ENCODE measurements at regions not wholly inside any gene's neighbourhood (a gene's known extent, or its start where the extent isn't known, plus 50 kb on each side); places are given as distances from the start of the nearest gene placed in this dataset.

DNA sequence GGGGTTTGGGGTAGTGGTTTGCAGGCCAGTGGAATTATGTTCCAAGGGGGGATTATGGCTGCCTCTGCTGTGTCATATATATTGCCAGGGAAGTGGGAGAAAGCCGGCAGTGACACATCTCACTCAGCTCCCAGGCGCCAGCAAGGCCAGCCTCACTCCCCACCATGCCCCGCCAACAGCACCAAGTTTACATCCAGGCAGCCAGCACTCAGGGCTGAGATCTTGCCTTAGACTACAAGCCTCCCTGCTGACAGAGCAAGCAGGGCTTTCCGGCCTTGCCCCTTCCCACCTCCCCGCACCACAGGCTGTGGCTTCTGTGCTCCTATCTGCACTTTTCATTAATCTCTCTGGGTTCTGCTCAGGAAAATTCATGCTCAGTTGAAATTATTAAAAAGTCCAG, 385.1 kb downstream of the MZT1 start:
- DNase-seq (ENCODE audit: low read depth): no peak

DNA sequence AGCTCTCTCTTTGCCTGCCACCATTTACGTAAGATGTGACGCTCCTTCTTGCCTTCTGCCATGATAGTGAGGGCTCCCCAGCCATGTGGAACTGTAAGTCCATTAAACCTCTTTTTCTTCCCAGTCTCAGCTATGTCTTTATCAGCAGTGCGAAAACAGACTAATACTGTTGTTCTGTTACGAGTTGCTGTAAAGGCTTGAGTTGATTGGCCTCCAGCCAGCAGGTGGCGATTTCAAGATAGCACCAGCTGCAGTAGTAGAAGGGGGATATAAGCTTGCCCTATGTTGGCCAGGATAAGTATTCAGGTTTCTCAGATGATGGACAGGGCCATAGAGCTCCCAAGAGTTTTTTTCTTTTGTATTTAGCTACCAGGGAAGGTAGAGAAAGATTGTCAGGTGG, 385.5 kb downstream of the MZT1 start:
- no peak for DNase-seq (ENCODE audit: low read depth)

DNA sequence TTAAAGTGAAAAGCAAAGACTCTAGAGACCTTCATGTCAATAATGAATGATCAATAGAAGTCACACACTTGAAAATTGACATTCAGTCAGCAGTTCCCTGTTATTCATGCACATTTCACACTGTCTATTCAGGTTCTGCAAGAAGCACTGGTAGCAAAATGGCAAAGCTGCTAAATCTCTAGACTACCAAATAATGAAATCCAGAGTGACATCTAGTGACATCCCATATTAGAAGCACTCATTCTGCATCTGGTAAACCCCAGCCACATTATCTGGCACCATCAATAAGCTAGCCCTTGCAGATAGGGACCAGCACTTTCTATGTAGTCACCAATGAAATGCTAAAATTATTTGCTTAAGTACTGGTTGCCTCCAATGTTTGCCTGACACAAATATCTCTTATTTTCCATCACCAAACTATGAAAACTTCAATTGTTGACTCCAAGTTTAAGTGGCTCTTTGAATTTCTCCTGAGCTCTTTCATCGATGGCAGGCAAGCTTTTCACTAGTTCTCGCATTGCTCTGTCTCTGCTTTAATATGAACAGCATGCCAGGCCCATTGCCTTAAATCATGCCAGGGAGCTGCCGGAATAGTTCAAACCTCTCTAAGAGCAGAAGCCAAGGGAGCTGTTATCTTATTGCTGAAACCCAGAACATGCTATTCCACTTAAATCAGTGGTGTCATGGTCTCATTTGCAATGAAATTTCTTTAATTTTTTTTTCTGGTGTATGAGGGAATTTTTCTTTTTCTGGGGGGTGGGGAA, 409.9 kb downstream of the MZT1 start:
- DNase-seq (ENCODE audit: low read depth): no peak

DNA sequence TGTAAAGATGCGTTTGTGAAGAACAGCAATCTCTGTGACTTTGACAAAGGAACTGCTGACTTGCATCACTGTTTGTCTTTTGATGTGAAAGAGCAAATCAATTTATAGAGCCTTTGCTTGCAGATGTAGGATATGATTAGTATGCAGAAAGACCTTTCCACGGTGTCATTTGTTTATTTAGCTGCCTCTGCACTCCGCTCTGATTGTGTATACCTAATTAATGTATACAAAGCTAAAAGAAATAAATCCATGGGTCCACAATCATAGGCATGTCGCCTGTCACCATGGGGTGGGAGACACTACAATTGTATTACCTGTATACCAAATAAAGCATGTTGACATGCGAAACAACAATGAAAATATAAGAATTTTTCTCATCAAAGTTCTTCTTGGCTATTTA, 410.7 kb downstream of the MZT1 start:
- no peak for DNase-seq (ENCODE audit: low read depth)

DNA sequence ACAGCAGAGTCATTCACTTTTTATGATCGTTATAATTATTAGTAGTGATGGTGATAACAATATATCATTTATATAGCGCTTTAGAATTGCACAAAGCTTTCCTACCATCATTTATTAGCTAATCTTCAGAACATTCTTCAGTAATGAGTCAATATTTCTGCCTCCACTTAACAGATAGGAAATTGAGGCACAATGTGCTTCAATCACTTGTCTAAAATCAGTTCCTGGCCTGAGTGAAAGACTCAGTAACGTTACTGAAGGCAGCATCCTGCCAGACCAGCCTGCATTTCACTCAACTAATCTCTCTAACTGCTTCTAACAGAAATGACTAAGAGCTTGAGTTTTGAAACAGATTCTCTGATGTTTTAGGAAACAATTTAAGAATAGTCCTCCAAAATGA, 412.1 kb downstream of the MZT1 start:
- DNase-seq (ENCODE audit: low read depth): no peak

DNA sequence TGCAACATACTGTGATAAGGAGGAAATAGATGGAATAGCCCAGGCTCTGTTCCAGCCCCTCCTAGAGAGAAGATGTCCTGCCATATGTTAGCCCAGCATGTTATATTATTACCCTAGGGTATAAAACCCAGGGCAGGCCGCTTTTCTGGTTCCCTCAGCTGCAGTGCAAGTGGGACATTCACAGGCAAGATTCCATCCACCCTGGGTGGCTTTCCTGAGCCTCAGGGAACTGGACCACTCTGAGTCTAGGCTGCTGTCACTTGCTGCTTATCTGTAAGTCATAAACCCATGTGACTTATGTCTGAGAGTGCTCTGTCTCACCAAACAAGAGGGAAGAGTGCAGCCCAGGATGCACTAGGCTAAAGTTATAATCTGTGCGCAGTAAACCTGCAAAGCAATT, 413.2 kb downstream of the MZT1 start:
- DNase-seq (ENCODE audit: low read depth): no peak

- DNase-seq (ENCODE audit: low read depth): no peak
Observed at GRCh38 chr13:72313546-72313945, 413.9 kb downstream of the MZT1 start.

GRCh38 chr13:72303941-72304746, 423.3 kb downstream of the MZT1 start:
- DNase-seq (ENCODE audit: low read depth): peak; percentile 70

- no peak for DNase-seq (ENCODE audit: low read depth)
Observed at GRCh38 chr13:72296246-72296645, 429.2 kb upstream of the DACH1 start.

GRCh38 chr13:72295153-72295552, 428.1 kb upstream of the DACH1 start:
- DNase-seq (ENCODE audit: low read depth): peak; percentile 25

DNA sequence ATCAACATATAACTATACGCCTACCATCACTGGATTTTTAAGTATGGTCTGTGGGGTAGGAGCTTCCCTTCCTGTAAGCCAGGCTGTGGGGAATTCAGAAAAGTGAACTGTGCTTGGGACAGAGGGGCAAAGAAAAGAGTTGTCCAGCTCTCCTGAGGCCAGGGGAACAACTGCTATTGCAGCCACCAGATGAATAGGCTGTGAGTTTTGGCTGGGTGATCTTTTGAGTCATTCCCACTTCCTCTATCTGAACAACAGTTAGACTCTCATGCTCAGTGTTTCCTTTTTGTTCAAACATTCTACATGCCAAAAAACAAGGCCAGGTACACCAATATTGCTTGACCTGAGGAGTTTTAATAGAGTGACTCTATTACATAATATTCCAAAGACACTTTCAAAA, 426.2 kb upstream of the DACH1 start:
- no peak for DNase-seq (ENCODE audit: low read depth)

GRCh38 chr13:72290962-72291681, 424.1 kb upstream of the DACH1 start:
- DNase-seq (ENCODE audit: low read depth): peak; percentile 57

GRCh38 chr13:72286421-72286820, 419.4 kb upstream of the DACH1 start:
- no peak for DNase-seq (ENCODE audit: low read depth)

- no peak for DNase-seq (ENCODE audit: low read depth)
Observed at GRCh38 chr13:72284791-72285190, 417.8 kb upstream of the DACH1 start.

DNA sequence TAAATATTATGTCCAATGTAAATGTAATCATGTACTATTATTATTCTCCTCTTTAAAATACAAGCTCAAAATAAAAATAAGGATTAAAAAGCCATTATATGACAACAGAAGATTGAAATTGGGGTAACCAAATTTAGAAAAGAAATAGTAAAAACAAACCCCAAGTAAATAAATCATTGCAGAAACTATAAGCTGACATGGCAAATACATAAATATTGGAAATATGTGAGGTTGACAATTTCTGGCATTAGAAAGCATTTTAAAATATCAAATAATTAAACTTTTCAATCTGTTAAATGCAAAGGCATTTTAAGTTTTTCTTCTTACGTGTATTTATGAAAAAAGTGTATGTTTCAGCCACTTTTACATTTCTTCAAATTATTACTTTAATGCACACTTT, 394.7 kb upstream of the DACH1 start:
- DNase-seq (ENCODE audit: low read depth): no peak

- no peak for DNase-seq (ENCODE audit: low read depth)
Observed at GRCh38 chr13:72259528-72259927, 392.5 kb upstream of the DACH1 start.

DNA sequence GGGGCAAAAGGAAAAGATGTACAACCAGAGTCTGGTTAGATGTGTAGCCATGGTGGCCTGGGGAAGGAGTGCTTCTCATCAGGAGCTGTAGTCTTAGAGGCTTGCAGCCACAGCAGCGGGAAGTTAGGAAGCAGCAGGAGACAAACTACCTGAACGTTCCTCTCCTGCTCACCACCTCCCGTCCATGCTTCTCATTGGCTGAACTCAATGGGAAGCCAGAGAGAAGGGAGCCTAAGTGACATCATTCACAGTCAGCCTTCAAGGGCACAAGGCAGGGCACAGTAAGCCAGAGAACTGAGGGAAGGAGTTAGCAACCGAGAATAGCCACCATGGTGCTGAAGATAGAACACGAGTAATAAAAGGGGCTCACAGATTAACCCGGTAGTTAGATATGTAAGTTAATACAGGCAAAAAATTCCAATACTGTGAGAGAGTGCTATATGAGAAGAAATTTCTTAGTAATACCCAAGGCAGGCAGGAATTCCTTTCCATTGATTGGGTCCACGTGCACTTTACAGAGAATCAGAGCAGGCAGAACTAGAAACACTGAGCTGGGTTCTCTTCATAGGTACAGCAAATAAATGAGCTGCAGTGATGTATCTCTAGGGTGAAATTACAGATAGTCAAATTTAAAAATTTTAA, 391.5 kb upstream of the DACH1 start:
- DNase-seq (ENCODE audit: low read depth): no peak

- peak; percentile 21 for DNase-seq (ENCODE audit: low read depth)
Observed at GRCh38 chr13:72255908-72256307, 388.9 kb upstream of the DACH1 start.

GRCh38 chr13:72253754-72254153, 386.8 kb upstream of the DACH1 start:
- DNase-seq (ENCODE audit: low read depth): no peak

DNA sequence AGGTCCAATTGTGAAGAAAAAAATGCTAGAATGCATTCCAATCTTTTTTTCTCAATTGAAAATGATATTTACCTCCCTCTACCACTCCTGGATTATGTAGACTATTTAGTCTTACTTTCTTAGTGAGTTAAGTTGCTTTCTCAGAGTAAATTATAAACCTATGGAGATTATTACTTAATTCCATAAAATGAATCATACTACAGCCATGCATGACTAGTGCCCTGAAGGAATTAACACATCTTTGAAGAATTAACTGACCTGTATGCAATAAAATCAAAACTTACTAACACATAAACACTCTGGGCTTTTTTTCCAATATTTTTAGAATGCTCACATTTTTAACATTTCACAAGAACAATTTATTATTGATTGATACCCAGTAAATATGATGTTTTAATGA, 379.4 kb upstream of the DACH1 start:
- DNase-seq (ENCODE audit: low read depth): no peak

GRCh38 chr13:72244788-72245187, 377.8 kb upstream of the DACH1 start:
- DNase-seq (ENCODE audit: low read depth): no peak

DNA sequence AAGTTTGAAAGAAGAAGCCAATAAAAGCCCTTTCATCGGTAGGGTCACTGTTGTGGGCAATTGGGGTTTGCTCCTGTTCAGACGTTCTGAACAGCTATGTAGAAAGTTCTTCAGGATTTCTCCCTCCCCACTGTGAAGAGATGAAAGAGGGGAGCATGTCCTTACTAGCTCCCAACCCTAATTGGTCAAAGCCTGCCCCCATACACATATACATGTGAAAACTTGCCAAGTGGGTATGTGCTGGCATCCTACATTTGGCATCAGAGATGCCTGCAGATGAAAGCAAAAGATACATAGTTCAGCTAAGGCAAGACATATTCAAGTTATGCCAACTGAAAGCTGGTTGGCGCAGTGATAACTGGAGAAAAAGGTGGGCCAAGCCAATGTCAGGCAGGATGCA, 363.1 kb upstream of the DACH1 start:
- DNase-seq (ENCODE audit: low read depth): no peak

Measured in fibroblast of gingiva (primary cell).